Activated naive CD4-positive, alpha-beta T cell treated with Interleukin-2 at 50 U/mL for 16 hours (primary cell): ENCODE measurements at regions not wholly inside any gene's neighbourhood (a gene's known extent, or its start where the extent isn't known, plus 50 kb on each side); places are given as distances from the start of the nearest gene placed in this dataset.
"Not testable (repeated sequence)": the region's sequence is repeated elsewhere in the genome, so short reads cannot be mapped to it uniquely, and the experiment has no call there.

Source experiments
- DNase-seq: peaks from one replicate; pipeline ENCODE4 v3.0.0-alpha.2; 2020

DNA sequence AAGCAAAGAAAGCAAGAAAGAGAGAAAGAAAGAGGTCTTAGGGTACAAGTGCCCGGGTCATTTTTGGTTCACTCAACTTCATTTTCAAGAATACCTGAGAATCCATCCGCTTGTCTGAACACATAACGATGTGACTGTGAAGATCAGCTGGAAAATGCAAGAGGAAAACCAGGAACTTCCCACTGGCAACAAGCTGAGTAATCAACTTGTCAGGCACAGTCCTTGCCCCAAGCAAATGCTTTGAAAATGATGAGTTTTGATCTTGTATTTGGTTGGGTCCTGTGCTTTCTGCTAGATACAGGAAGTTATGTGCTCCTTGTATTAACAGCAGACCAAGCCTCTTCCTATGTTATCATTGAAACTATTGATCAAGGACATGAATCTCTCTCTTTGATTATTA, 239.1 kb downstream of the ASMT start:
- no peak for DNase-seq

GRCh38 chrX:1854861-1855260, 240.0 kb downstream of the ASMT start:
- DNase-seq, result not testable (repeated sequence)

DNA sequence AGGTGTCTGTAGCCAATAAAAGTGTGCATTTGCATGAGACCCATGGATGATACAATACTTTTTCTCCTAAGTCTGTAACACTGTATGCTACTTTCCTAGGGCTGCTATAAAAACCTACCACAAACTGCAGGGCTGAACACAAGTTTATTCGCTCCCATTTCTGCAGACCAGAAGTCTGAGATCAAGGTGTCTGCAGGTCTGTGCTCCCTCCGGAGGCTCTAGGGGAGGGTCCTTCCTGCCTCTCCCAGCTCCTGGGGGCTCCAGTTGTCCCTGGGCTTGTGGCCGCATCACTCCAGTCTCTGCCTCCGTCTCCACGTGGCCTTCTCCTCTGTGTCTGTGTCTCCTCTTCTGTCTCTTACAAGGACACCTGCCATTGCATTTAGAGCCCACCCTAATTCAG, 244.4 kb downstream of the ASMT start:
- not testable (repeated sequence) for DNase-seq

DNA sequence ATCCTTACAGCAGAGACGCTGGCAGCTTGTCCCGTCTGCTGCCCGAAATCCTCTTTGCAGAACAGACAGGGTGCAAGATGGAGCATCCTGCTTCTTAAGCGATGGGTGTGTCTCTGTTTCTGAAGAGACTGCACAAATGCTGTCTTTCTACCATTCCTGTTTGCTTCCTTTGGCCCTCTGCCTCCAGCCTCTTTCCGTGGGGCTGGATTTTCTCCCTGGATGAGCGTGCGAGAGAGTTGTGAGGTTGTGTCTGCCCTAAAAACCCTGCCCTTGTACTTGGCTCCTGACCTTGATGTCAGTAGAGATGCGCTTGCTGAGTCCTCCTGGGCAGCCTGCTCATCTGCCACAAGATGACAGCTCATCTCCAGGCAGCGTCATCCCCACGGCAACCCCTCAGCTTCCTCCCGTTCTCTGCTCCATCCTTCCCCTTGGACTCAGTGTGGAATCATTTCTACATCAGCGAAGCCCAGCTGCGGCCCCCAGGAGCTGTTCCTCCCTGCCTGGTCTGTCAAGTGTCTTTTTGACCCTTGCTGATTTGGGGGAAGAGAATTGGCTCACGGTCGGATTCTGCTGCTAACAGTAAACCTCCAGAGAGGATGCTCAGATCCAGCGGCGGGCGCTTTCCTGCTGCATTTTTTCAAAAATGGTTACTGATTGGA, 246.2 kb downstream of the ASMT start:
- DNase-seq, result no peak

- not testable (repeated sequence) for DNase-seq
Observed at GRCh38 chrX:1863995-1864394, 249.1 kb downstream of the ASMT start.

GRCh38 chrX:1870421-1870820, 255.6 kb downstream of the ASMT start:
- no peak for DNase-seq

DNA sequence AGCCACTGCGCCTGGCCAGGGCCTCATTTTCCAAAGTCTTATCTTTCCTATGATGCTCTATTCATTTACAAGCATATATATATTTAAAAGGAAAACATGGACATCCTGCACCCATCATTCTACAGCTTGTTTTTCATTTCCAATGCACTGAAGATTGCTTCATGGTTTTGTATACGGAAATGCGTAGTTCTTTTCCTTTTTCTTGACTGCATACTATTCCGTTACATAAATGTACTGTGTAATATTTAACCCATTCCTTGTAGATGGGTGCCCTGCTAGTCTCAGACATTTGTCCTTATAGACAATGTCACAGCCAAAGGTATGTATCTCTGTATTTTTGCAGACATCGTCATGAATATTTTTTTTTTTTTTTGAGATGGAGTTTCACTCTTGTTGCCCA, 257.0 kb downstream of the ASMT start:
- DNase-seq, result no peak

DNA sequence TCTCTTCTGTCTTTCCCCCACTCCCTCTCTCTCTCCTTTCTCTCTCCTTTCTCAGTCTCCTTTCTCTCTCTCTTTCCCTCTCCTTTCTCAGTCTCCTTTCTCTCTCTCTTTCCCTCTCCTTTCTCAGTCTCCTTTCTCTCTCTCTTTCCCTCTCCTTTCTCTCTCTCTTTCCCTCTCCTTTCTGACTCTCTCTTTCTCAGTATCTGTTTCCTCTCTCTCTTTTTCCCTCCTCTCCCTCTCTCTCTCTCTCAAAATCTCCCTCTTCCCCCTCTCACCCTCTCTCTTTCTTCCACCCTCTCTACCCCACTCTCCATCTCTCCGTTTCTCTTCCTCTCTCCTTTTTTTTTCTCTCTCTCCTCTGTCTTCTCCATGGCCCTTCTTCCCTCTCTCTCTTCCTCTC, 258.8 kb downstream of the ASMT start:
- DNase-seq, result no peak

DNA sequence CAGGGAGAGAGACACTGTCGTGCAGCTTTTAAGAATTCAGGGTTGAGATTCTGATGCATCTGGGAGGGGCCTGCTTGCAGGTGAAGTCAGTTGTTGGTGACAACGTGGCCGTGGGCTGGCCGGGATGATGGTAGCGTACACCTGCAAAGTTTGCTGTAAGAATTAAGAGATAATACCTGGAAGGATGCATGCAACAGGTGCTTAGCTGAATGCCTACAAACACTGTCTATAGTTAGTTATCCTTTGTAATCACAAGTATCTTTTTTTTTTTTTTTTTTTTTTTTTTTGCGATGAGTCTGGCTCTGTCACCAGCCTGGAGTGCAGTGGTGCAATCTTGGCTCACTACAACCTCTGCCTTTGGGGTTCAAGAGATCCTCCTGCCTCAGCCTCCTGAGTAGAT, 259.6 kb downstream of the ASMT start:
- no peak for DNase-seq

DNA sequence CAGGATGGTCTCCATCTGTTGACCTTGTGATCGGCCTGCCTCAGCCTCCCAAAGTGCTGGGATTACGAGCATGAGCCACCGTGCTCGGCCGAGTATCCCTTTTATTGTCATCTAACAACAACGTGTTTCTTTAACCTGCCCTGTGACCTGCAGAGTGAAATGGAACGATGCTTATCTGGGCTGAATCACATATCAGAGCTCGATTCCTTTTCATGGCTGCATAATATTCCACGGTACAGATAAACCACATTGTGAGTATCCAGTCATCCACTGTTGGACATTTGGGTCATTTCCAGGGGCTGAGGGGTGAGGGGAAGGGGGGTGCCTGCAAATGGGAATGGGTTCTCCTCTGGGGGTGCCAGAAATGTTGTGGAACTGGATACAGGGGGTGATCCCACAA, 260.0 kb downstream of the ASMT start:
- DNase-seq, result no peak

DNA sequence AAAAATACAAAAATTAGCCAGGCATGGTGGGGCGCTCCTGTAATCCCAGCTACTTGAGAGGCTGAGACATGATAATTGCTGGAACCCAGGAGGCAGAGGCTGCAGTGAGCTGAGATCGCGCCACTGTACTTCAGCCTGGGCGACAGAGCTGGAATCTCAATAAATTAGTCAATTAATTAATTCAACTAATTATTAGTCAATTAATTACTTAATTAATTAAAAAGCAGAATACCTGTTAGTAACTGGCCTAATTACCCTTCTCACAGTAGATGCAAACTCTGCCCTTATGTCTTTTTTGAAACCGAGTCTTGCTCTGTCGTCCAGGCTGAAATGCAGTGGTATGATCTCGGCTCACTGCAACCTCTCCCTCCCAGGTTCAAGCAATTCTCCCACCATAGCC, 261.2 kb downstream of the ASMT start:
- DNase-seq, result no peak

DNA sequence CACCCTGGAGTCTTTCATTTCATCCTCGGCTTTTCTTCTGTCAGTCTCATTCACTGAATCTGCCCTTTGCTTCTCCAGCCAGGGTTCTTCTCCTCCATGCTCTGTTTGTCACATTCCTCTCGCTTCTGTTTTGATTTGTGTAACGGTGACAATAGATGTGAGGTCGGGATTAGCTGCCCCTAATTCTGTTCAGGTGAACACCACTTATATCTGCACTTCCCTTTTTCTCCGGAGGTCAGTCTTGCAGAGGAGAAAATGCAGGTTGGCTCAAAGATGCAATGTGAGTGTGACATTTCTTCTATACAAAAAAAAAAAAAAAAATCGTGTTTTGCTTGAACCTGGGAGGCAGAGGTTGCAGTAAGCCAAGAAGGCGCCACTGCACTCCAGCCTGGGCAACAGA, 262.9 kb downstream of the ASMT start:
- no peak for DNase-seq

DNA sequence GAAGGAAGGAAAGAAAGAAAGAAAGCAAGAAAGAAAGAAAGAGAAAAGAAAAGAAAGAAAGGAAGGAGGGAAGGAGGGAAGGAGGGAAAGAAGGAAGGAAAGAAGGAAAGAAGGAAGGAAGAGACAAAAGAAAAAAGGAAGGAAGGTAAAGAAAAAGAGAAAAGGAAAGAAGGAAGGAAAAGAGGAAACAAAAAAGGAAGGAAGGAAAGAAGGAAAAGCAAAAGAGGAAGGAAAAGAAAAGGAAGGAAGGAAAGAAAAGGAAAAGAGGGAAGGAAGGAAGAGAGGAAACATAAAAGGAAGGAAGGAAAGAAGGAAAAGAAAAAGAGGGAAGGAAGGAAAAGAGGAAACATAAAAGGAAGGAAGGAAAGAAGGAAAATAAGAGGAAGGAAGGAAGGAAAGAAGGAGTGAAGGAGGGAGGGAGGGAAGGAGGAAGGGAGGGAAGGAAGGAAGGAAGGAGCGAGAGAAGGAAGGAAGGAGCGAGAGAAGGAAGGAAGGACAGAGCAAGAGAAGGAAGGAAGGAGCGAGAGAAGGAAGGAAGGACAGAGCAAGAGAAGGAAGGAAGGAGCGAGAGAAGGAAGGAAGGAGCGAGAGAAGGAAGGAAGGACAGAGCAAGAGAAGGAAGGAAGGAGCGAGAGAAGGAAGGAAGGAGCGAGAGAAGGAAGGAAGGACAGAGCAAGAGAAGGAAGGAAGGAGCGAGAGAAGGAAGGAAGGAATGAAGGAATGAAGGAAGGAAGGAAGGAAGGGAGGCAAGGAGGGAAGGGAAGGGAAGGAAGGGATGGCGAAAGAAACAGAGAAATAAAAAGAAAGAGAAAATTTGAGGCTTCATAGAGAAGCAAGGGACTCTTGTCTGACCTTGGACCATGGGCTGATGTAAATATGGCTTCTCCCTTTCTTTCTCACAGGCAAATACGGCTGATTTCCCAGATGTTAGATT, 266.3 kb downstream of the ASMT start:
- not testable (repeated sequence) for DNase-seq

DNA sequence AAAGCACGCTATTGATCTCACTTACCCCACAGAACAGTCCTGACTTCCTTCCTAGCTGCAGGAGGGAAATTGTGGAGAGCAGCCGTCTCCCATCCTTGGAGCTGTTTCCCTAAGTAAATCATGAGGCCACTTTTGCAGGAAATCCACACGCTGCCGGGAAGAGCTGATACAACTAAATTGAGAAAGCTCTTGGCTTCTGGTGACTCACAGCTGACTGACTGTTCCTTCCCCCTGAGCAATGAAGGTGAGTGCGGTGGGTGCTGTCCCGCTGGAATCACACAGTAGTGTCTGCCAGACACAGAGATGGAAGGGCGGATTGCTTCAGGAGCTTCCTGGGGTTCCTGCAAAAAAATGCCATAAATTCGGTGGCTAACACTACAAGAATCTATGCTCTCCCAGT, 268.9 kb downstream of the ASMT start:
- no peak for DNase-seq

DNA sequence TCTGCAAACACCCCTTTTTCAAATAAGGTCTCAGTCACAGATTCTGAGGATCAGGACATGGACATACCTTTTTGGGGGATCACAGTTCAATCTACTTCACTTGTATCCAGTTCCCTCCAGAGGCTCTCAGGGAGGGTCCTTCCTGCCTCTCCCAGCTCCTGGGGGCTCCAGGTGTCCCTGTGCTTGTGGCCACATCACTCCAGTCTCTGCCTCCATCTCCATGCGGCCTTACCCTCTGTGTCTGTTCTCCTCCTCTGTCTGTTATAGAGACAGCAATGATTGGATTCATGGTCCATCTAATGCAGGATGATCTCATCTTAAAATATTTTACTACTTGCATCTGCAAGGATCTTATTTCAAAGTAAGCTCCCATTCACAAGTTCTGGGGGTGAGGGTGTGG, 269.6 kb downstream of the ASMT start:
- DNase-seq, result no peak

- DNase-seq, result no peak
Observed at GRCh38 chrX:1885116-1885515, 270.3 kb downstream of the ASMT start.

- not testable (repeated sequence) for DNase-seq
Observed at GRCh38 chrX:1888305-1888704, 273.4 kb downstream of the ASMT start.

- no peak for DNase-seq
Observed at GRCh38 chrX:1894026-1894294, 279.1 kb downstream of the ASMT start.

DNA sequence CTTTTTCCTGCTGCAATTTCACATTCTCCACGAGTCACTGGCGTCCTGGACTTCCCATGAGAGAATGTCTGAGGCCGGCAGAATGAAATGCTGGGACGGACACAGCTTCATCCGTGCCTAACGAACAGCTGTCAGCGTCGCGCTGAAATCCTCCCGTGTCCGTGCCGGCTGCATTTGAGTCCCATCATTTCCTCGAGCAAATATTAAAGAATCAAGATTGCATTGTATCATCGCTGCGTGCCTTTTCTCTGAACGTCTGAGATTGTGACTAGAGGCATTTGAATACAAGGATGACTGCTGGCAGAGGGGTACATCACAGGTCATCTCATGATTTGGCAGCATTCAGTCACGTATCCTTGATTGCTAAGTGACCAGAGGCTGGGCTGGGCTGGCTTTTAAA, 279.9 kb downstream of the ASMT start:
- no peak for DNase-seq

GRCh38 chrX:1895583-1895982, 280.7 kb downstream of the ASMT start:
- no peak for DNase-seq

GRCh38 chrX:1899841-1900240, 285.0 kb downstream of the ASMT start:
- DNase-seq, result no peak

GRCh38 chrX:1902901-1903235, 288.0 kb downstream of the ASMT start:
- no peak for DNase-seq

- no peak for DNase-seq
Observed at GRCh38 chrX:1903236-1903935, 288.5 kb downstream of the ASMT start.

DNA sequence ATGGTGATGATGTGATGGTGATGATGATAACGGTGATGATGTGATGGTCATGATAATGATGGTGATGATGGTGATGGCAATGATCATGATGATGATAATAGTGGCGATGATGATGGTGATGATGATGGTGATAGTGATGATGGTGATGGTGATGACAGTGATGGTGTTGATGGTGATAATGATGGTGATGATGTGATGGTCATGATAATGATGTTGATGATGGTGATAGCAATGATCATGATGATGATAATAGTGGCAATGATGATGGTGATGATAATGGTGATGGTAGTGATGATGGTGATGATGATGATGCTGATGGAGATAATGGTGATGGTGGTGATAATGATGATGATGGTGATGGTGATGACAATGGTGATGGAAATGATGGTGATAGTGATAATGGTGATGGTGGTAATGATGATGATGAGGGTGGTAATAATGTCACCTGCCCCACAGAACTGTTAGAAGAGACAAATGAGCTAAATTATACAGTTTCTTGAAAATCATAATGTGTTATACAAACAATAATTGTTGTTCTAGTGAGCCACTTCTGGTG, 289.9 kb downstream of the ASMT start:
- DNase-seq, result no peak
